HS-5 (cell line): ENCODE measurements at regions not wholly inside any gene's neighbourhood (a gene's known extent, or its start where the extent isn't known, plus 50 kb on each side); places are given as distances from the start of the nearest gene placed in this dataset.
"Not testable (repeated sequence)": the region's sequence is repeated elsewhere in the genome, so short reads cannot be mapped to it uniquely, and the experiment has no call there.

Experiments
- DNase-seq: peaks from one replicate; pipeline ENCODE4 v3.0.0-alpha.2; 2012; ENCODE audit warnings: low read depth

- DNase-seq, result no peak
These were observed 174.6 kb upstream of the GRAMD2B start for GRCh38 chr5:126248611-126249010.

GRCh38 chr5:126251024-126251423 is 172.2 kb upstream of the GRAMD2B start:
- DNase-seq, result no peak

GRCh38 chr5:126253406-126253805 is 169.8 kb upstream of the GRAMD2B start:
- no peak for DNase-seq

- DNase-seq, result no peak
These were observed 159.5 kb upstream of the GRAMD2B start for GRCh38 chr5:126263591-126264184.

GRCh38 chr5:126265917-126266316 is 157.3 kb upstream of the GRAMD2B start:
- no peak for DNase-seq

GRCh38 chr5:126267438-126267837 is 155.8 kb upstream of the GRAMD2B start:
- no peak for DNase-seq

- DNase-seq, result no peak
These were observed 154.4 kb upstream of the GRAMD2B start for GRCh38 chr5:126268697-126269315.

GRCh38 chr5:126269511-126269910 is 153.7 kb upstream of the GRAMD2B start:
- no peak for DNase-seq

- no peak for DNase-seq
These were observed 152.1 kb upstream of the GRAMD2B start for GRCh38 chr5:126271141-126271540.

GRCh38 chr5:126274076-126274762 is 149.0 kb upstream of the GRAMD2B start:
- no peak for DNase-seq

GRCh38 chr5:126274763-126275125 is 148.5 kb upstream of the GRAMD2B start:
- DNase-seq, result no peak

GRCh38 chr5:126277762-126278161 is 145.4 kb upstream of the GRAMD2B start:
- DNase-seq, result no peak

- no peak for DNase-seq
These were observed 142.9 kb upstream of the GRAMD2B start for GRCh38 chr5:126280343-126280742.

- no peak for DNase-seq
These were observed 142.4 kb upstream of the GRAMD2B start for GRCh38 chr5:126280846-126281245.

- no peak for DNase-seq
These were observed 138.1 kb upstream of the GRAMD2B start for GRCh38 chr5:126284977-126285696.

GRCh38 chr5:126296121-126296520 is 127.1 kb upstream of the GRAMD2B start:
- DNase-seq, result not testable (repeated sequence)

GRCh38 chr5:126300293-126300692 is 122.9 kb upstream of the GRAMD2B start:
- no peak for DNase-seq

- no peak for DNase-seq
These were observed 122.2 kb upstream of the GRAMD2B start for GRCh38 chr5:126301056-126301455.

GRCh38 chr5:126309860-126310259 is 113.3 kb upstream of the GRAMD2B start:
- no peak for DNase-seq

GRCh38 chr5:126311766-126312165 is 111.4 kb upstream of the GRAMD2B start:
- no peak for DNase-seq

GRCh38 chr5:126315341-126315740 is 107.9 kb upstream of the GRAMD2B start:
- DNase-seq, result no peak

- DNase-seq, result no peak
These were observed 90.9 kb upstream of the GRAMD2B start for GRCh38 chr5:126332326-126332725.

GRCh38 chr5:126334760-126335159 is 88.4 kb upstream of the GRAMD2B start:
- DNase-seq, result no peak
